Loucy (cell line): ENCODE measurements at regions not wholly inside any gene's neighbourhood (a gene's known extent, or its start where the extent isn't known, plus 50 kb on each side); places are given as distances from the start of the nearest gene placed in this dataset.
"Not testable (repeated sequence)": the region's sequence is repeated elsewhere in the genome, so short reads cannot be mapped to it uniquely, and the experiment has no call there.

Source experiments
- H2AFZ ChIP-seq: fragments of 200-600 bp; sonication (generic); 2 replicates; pipeline ENCODE4 v1.6.0; 2016; ENCODE audit warnings: antibody characterized with exemption, mild to moderate bottlenecking, low read length, moderate library complexity
- H3F3A ChIP-seq: fragments of 200-600 bp; 2 replicates; pipeline ENCODE4 v1.6.0; 2016; ENCODE audit warnings: antibody characterized with exemption, low read depth, mild to moderate bottlenecking
- H3K27me3 ChIP-seq: fragments of 200-600 bp; sonication (generic); 2 replicates; pipeline ENCODE4 v1.6.1; 2014; ENCODE audit warnings: low read length, mild to moderate bottlenecking; ENCODE audit not compliant: insufficient read depth, poor library complexity, severe bottlenecking
- H3K36me3 ChIP-seq: fragments of 200-600 bp; sonication (generic); 2 replicates; pipeline ENCODE4 v1.6.1; 2016; ENCODE audit warnings: low read length; ENCODE audit not compliant: insufficient read depth
- H3K4me1 ChIP-seq: fragments of 200-600 bp; sonication (generic); 2 replicates; pipeline ENCODE4 v1.5.1; 2014; ENCODE audit warnings: low read length, mild to moderate bottlenecking; ENCODE audit not compliant: insufficient read depth, poor library complexity, severe bottlenecking
- H3K4me2 ChIP-seq: fragments of 200-600 bp; sonication (generic); 2 replicates; pipeline ENCODE4 v1.6.0; 2014; ENCODE audit warnings: antibody characterized with exemption, low read length, low read depth, mild to moderate bottlenecking; ENCODE audit not compliant: poor library complexity, severe bottlenecking
- H3K4me3 ChIP-seq: fragments of 200-600 bp; sonication (generic); 2 replicates; pipeline ENCODE4 v1.5.1; 2014; ENCODE audit warnings: low read length, mild to moderate bottlenecking, mixed read lengths; ENCODE audit not compliant: poor library complexity, severe bottlenecking
- H3K79me2 ChIP-seq: fragments of 200-600 bp; sonication (generic); 2 replicates; pipeline ENCODE4 v1.6.1; 2014; ENCODE audit warnings: low read length; ENCODE audit not compliant: insufficient read depth
- H3K9ac ChIP-seq: fragments of 200-600 bp; sonication (generic); 2 replicates; pipeline ENCODE4 v1.6.0; 2014; ENCODE audit warnings: mild to moderate bottlenecking, low read depth, low read length, moderate library complexity; ENCODE audit not compliant: poor library complexity, severe bottlenecking
- H3K9me2 ChIP-seq: fragments of 200-600 bp; sonication (generic); replicated peaks from 2 replicates; pipeline ENCODE4 v1.6.1; 2016; ENCODE audit warnings: low read depth, low read length, mixed read lengths
- H3K9me3 ChIP-seq: fragments of 200-600 bp; sonication (generic); 2 replicates; pipeline ENCODE4 v1.6.1; 2014; ENCODE audit warnings: mild to moderate bottlenecking, antibody characterized with exemption, low read length, low read depth; ENCODE audit not compliant: insufficient read depth
- H4K20me1 ChIP-seq: fragments of 200-600 bp; sonication (generic); 2 replicates; pipeline ENCODE4 v1.6.0; 2014; ENCODE audit warnings: antibody characterized with exemption, low read length, mild to moderate bottlenecking; ENCODE audit not compliant: insufficient read depth, poor library complexity, severe bottlenecking
- CTCF ChIP-seq: fragments of 200-600 bp; sonication (generic); conservative IDR thresholded peaks from 2 replicates; pipeline ENCODE4 v1.5.1; 2014; ENCODE audit warnings: mild to moderate bottlenecking, antibody characterized with exemption, low read length

- H3K4me2 ChIP-seq, H3K9me3 ChIP-seq, H3K79me2 ChIP-seq, H3K4me1 ChIP-seq, H3K9me2 ChIP-seq, H3K27me3 ChIP-seq, H2AFZ ChIP-seq, H3K36me3 ChIP-seq, H3K9ac ChIP-seq, H3F3A ChIP-seq, H3K4me3 ChIP-seq, H4K20me1 ChIP-seq: not testable (repeated sequence)
- TF ChIP-seq CTCF, result peak; percentile 37
Observed at GRCh38 chr7:6953138-6953797, 127.2 kb upstream of the CCZ1B start.

GRCh38 chr7:6953798-6954181 lies 127.7 kb upstream of the CCZ1B start:
- not testable (repeated sequence) for H3K9me2 ChIP-seq, H3K4me1 ChIP-seq, H3F3A ChIP-seq, H3K4me2 ChIP-seq, H3K36me3 ChIP-seq, H4K20me1 ChIP-seq, H3K9me3 ChIP-seq, H3K9ac ChIP-seq, H3K79me2 ChIP-seq, H3K4me3 ChIP-seq, H3K27me3 ChIP-seq, H2AFZ ChIP-seq

- H3K4me1 ChIP-seq, H3F3A ChIP-seq, H3K4me2 ChIP-seq, H3K36me3 ChIP-seq, H3K79me2 ChIP-seq, H4K20me1 ChIP-seq, H3K9ac ChIP-seq, H2AFZ ChIP-seq, H3K9me2 ChIP-seq, H3K4me3 ChIP-seq, H3K27me3 ChIP-seq, H3K9me3 ChIP-seq: not testable (repeated sequence)
Observed at GRCh38 chr7:6955385-6955784, 129.3 kb upstream of the CCZ1B start.

- not testable (repeated sequence) for H2AFZ ChIP-seq, H3K27me3 ChIP-seq, H3K36me3 ChIP-seq, H3K9ac ChIP-seq, H3K9me3 ChIP-seq, H3K79me2 ChIP-seq, H3K4me2 ChIP-seq, H4K20me1 ChIP-seq, H3K4me1 ChIP-seq, H3K9me2 ChIP-seq, H3F3A ChIP-seq, H3K4me3 ChIP-seq
Observed at GRCh38 chr7:6955990-6956566, 130.0 kb upstream of the CCZ1B start.

GRCh38 chr7:6958371-6958770 lies 132.3 kb upstream of the CCZ1B start:
- H3K9me2 ChIP-seq, H3K36me3 ChIP-seq, H3K9me3 ChIP-seq, H3K4me1 ChIP-seq, H3K4me3 ChIP-seq, H3K4me2 ChIP-seq, H3K79me2 ChIP-seq, H3K9ac ChIP-seq, H3F3A ChIP-seq, H3K27me3 ChIP-seq, H2AFZ ChIP-seq, H4K20me1 ChIP-seq: not testable (repeated sequence)

- not testable (repeated sequence) for H3K4me3 ChIP-seq, H3K9me2 ChIP-seq, H3F3A ChIP-seq, H4K20me1 ChIP-seq, H3K9ac ChIP-seq, H3K4me2 ChIP-seq, H3K79me2 ChIP-seq, H3K27me3 ChIP-seq, H3K36me3 ChIP-seq, H3K9me3 ChIP-seq, H3K4me1 ChIP-seq, H2AFZ ChIP-seq
Observed at GRCh38 chr7:6959942-6960341, 133.9 kb upstream of the CCZ1B start.

GRCh38 chr7:6962871-6963270 lies 136.8 kb upstream of the CCZ1B start:
- not testable (repeated sequence) for H3K9me3 ChIP-seq

More at GRCh38 chr7:6962871-6963270, 136.8 kb upstream of the CCZ1B start:
- H3K4me2 ChIP-seq, H3K4me1 ChIP-seq, H3K9me2 ChIP-seq, H3K4me3 ChIP-seq, H2AFZ ChIP-seq, H3K79me2 ChIP-seq, H3K27me3 ChIP-seq, H3K36me3 ChIP-seq, H3K9ac ChIP-seq, H3F3A ChIP-seq, H4K20me1 ChIP-seq: not testable (repeated sequence)
